Renal cortex interstitium (tissue), 11 donors: ENCODE measurements at regions not wholly inside any gene's neighbourhood (a gene's known extent, or its start where the extent isn't known, plus 50 kb on each side); places are given as distances from the start of the nearest gene placed in this dataset.
"Not testable (repeated sequence)": the region's sequence is repeated elsewhere in the genome, so short reads cannot be mapped to it uniquely, and the experiment has no call there.

Experiments
- DNase-seq, 11 donors: peaks; one replicate each; pipeline ENCODE4 v3.0.0-alpha.2; 2013; ENCODE audit warnings: low read depth in 9 of 11, low spot score in 4 of 11; ENCODE audit errors: extremely low read depth in 1 of 11

DNA sequence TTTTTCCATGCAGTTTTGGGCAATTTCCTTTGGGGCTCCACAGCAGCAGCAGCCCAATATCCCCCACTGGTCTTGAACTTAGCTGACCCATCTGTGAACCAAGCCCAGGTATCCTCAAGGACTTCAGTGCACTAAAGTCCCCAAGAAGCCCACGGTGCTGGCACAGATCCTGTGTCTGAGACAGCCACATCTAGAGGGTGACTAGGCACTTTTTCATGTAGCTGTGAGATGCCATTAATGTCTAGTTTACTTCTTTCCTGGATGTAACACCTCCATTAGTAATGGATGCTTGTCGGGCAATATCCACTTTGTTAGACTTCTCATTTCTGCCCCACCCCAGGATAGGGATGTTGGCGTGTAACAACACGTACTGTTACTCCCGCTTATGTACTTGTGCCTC is 117.9 kb downstream of the GPCPD1 start:
- no peak for DNase-seq

DNA sequence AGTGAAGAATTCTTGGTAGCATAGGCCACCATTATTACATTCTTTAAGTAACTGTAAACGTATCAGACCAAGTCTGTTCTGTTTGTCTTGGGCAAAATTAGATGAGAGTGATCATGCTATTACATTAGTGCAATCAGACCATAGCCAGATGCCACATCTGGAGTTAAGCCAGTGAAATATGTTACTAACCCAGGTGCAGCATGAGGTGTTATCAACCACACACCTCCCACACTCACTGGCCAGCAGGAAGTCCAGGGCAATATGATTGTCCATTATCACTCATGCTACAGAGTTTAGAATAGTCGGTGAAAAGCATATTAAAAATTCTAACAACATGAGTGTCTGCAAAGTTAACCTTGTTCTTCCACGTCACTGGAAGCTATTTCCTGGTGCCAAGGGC is 119.4 kb downstream of the GPCPD1 start:
- DNase-seq, result no peak

DNA sequence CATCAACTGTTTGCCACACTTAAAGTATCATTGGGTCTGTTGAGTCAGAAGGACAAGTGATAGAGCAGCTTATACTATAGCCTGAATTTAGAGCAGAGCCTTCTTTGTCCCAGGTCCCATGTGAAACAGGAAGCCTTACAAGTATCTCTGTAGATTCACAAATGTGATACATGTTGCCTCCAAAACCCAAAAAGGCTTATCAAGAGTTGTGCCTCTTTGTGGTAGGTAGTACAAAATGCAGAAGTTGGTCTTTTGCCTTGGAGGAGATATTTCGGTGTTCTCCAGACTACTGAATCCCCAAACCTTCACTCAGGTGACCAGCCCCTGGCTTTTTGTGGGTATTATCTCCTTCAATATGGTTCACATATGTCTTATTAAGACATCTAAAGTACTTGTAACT is 121.2 kb downstream of the GPCPD1 start:
- no peak for DNase-seq

DNA sequence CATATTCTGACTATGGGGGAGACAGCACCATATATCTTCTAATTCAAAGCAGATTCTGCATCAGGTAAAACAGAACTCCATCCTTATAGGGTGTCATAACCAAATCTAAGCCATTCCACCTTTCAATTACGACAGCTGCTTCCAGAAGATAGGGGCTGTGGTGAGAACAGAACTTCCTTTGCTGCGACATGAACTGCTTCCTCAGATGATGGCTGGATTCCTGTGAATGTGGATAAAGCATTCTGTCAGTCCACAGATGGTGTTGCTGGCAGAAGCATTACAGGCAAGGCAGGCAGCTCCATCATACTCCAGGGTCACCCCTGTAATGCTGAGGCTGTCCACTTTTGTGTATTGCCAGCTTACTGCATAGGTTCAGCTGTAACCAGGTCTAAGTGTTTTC is 122.0 kb downstream of the GPCPD1 start:
- no peak for DNase-seq

DNA sequence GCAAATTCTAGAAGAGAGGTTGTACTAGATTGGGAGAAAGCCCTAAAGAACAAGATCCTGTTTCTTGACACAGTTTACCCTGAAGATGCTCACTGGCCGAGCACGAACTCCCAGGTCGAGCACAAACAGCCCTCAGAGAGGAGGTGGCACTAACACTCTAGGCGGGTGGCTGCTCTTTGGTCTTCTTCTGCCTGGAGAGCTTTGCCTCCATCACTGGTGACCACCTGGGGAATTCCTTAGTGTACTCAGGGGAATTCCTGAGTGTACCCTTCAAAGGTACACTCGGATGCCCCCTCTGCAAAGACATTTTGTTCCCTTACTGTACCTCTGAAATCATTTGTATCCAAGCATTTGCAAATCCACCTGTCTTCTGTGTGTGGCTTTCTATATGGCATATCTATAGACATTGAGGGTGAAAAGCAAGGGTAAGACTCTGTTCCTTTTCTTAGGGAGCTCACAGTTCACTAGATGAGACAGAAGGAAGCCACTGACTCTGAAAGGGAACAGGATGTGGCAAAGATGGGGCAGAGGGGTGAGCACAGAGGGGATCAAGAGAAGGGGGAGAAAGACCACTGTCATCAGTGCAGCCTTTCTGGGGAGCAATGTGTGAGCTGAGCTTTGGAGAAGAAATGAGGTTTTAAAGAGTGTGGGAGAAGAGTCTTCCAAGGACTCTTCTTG is 124.3 kb downstream of the GPCPD1 start:
- no peak for DNase-seq

DNA sequence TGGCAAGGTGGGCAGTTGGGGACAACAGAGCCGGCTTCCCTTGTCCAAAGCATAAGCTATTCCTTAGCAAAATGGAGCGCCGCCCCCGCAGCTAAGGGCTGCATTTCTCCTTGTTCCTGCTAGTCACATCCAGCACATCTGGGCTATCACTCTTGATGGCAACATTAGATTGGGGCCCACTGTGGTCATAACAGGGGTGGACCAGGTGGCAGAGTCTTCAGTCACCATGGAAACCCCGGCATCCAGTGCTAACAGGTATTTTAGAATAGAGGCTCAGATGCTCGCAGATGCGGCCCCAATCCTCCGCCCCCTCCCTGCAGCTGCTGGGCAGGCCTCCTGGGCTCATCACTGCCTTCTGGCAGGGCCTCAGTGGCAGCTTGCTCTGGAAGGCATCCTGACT is 125.9 kb downstream of the GPCPD1 start:
- DNase-seq, result no peak

DNA sequence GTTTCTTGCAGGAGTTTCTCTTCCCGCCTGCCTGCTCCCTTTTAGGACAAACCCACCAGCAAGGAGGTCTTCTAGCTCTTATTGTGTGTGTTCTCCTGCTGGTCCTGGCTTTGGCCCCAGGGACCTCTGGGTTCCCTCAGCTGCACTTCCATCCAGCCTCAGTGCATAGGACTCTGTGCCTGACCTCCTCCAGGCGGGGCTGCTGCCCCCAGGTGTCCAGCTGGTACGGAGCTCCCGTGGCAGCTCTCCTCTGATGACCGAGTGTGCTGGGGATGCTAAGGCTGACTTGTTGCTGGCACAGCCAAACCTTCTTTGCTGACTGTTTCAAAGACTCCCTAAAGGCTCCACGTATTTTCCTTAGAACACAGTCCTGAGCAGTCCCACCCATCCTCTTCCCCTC is 126.5 kb downstream of the GPCPD1 start:
- DNase-seq, result no peak

DNA sequence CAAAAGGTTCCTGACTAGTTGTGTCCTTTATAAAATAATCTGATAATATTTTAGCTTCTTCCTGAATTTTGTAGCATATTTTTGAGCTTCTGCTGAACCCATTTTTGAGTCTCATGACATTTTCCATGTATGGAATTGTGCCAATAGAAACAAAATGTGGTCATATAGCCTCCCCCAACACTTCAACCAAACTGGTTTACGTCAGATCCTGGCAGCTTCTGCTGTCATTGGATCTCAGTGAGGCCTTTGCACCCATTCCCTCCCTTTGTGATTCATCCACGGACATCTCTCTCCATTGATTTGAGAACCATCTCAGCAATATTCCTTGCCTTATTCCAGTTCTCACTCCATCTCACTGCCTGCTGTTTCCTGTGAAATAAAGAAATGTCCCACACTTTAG is 128.0 kb downstream of the GPCPD1 start:
- no peak for DNase-seq

DNA sequence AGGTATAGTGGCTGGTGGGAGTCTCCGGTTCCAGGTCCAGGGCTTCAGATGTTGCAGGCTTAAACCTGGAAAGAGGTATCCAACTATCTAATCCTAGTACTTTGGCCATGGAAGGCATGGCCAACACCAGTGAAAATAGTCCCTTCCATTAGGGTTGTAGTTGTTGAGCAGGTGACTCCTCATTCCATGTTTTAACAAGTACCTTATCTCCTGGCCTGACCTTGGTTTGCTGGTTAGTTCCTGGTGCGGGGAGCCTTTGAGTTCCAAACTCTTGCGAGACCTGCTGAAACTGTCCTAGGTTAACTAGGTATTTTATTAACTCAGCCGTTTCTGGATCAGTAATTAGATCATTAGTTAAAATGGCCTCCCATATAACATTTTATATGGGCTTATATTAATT is 128.9 kb downstream of the GPCPD1 start:
- DNase-seq, result no peak

DNA sequence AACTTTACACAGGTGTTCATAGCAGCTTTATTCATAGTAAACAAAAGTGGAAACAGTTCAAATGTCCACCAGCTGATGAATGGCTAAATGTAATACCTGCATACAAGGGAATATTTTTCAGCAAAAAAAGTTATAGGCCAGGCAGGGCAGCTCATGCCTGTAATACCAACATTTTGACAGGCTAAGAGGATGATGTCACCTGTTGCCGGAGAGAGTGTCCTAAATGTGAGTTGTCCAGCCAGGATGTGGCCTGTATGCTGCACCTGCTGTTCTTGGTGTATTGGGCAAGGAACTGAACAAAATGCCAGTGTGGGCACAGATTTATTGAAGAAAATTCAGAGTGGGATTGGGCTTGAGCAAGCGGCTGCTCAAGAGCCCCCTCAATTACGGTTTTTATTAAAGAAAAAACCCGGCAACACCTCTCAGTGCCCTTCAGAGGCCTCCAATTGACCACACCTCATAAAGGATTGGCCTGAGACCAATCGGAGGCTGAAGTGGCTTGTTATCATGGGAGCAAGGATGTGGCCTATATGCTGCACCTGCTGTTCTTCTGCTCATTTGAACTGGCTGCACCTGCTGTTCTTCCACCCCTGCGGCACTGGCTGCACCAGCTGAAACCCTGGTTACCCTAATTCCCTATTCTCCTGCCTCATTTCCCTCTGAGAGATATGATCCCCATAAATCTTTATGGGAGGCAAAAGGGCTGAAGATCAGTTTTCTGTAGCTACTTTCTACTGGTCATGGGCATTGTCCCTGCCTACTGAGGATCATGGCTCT is 129.8 kb downstream of the GPCPD1 start:
- no peak for DNase-seq

DNA sequence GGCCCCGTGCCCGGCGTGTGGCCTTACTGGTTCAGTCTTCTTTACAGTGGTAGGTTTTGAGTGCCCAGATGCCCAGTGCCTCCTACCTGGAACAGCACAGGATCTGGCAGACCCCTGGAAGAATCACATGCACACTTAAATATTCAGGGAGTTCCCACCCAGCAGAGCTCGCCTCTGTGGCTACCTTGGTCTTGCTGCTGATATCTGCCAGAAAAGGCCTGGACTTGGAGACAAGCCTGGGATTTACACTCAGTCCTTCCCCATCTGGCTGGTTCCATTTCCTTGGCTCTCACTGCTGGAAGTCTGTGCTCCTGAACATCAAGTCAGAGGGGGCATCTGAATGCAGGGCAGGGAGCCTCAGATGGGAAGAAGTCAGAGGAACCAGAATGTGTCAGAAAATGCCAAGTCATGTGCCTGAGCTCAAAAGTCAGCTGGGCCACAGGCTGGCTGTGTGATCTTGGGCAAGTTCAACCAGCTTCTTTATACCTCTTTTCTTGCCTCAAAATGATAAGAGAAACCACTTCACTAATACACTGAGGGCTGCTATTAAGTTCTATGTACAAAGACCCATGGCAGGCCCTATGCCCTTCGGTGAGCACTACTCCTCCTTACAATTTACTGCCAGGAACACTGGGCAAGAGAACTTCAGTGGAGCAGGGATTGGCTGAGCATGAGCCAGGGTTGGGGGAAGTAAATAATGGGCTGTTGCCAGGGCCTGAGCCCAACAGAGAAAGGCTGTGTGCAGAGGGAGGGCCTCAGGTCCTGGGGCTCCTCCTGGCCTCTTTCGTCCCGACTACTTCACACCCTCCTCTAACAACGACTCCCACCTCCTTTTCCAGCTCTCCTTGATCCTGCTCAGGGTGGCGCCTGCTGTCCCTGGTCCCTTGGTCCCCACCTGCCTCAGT is 135.9 kb downstream of the GPCPD1 start:
- no peak for DNase-seq

DNA sequence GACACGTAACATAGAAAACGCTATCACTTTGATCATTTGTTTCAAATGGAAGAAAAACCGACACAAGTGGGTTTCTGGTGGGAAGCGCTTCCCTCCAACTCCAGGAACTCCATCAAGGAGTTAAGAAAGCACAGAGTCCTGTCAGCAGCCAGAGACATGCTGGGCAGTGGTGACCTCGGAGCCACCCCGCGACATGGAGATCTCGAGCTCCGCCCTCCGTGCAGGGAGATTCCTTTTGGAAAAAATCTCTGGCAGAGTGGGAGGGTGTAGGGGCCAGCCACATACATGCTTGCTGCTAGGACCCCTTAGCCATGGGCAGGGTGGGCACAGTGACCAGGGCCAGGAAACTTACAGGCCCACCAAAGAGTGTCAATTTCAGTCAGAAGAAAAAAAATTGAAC is 138.9 kb downstream of the GPCPD1 start:
- not testable (repeated sequence) for DNase-seq

DNA sequence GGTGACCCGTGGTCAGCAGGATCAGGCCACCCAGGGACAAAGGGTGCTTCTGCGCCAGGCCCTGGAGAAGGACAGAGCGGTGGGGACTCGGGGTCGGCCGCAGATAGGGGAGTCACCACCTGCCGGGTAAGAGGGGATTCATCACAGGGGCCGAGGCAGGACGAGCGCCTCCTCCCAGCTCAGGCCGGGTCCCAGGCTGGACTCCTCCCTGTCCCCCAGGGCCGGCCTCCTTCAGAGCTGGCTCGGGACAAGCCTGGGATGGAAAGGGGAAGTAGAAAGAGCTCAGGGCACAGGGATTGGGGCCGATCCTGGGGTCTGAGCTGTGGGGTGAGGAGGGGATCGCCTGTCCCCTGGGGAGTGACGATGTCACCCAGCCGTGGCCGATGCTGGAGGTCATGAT is 139.4 kb downstream of the GPCPD1 start:
- no peak for DNase-seq

DNA sequence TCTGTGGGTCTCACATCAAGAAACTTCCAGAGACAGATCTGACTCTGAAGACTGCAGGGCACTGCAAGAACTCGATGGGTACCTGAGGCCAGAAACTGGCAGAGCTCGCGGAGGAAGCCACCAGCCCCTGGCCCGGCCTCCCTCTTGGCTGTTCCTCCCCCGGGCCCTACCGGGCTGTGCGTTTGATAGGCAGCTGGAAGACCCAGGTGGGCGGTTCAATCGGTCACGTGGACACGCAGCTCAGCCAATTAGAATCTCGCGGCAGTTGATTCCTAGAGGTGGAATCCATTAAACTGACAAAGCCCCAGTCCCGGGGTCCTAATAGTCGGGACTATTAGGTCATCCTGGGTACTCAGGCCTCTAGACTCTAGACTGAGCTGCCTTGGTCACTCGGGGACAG is 139.9 kb downstream of the GPCPD1 start:
- no peak for DNase-seq

DNA sequence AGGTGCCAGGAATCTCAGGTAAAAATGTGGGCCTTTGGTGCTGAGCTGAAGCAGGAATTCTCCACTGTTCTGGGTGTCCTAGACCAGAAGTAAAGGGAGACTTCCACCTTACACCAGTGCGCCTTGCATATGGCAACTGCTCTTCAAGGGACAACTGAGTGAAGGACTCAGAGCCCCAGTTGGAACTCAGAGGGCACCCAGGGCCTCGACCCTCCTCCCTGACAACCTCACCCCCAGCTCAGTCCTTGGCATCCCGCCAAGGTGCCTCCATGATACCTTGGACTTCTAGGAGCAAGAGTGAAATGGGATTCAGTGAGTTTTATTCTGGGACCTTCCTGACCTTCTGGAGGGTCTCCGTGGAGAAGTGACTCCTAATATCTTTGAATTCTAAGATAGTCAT is 140.3 kb downstream of the GPCPD1 start:
- no peak for DNase-seq

DNA sequence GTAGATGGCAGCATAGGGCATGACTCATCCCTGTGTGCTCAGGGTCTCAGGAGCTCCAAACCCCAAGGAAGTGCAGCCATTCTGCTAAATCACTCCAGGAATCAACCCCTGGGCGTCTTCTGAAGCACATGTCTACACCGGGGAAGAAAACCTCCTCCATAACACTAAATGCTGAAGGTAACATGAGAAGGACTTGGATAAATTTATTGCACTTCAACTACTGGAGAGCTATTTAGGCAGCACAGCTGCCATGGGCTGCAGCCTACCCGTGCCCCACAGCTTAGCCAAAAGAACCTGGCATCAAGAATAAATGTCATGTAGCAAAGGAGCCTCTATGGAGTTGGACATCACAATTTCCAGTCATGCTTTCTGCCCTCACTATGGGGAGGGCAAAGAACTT is 141.7 kb downstream of the GPCPD1 start:
- peak in 1 of 11 donors; percentile 30 for DNase-seq

DNA sequence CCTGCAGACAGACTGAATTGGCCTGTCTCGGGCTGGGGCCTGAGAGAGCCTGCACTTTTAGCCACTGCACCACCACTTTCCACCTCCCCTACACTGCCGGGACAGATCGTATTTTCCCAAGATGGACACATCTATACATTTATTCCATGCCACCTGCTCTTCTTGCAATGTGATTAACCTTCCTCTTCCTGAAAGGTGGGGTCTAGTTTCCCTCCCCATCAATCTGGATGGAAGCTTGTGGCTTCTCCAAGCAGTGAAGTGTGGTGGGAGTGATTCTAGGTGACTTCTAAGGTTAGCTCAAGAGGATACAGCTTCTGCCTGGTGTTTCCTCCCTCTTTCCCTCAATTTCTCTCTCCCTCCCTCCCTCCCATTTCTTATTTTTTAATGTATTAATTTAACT is 143.7 kb downstream of the GPCPD1 start:
- DNase-seq, result peak in 3 of 11 donors; percentile 17 to 56 (median 28)

DNA sequence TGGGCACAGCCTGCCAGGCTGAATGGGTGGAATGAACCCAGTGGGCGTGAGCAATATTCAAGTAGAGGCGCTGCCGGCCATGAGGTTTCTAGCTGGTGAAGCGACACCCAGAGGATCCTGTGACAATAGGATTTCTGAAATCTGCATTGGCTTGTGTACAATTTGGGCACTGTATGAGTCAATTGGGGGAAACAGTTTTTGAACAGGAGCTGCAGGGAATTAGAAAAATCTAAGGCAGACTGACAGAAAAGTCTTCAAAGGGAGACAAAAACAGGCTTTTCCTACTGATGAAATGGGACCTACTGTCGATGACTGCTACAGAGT is 145.2 kb downstream of the GPCPD1 start:
- no peak for DNase-seq

DNA sequence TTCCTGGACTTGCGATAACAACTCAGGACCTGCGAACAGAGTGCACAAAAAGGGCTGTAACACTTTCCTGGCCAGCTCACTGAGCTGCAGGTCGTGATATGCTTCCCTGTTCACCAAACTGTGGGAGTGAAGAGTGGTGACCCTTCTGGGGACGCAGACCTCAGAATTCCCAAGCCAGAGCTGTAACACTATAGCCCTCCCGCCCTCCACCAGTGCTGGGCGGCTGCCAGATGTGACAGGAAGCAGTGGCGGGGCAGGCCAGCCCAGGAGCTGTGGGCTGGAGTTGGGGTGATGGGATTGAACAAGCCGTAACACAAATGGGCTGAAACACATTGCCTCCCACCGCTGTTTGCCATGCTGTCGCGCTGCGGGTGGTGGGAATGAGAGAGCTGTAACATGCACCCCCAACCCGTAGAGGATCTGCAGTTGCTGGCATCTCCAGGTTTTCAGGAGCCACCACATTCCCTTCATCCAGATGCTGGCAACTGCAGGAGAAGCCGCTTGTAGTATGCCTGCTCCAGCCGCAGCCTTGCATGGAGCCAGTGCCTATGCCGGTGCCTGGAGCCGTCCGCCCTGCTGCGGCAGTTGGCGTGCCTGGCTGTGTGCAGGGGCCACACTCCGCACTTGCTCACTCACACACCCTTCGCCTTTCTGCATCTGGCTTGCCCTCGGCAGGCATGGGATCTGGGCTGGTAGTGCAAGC is 145.8 kb downstream of the GPCPD1 start:
- peak in 4 of 11 donors; percentile 20 to 34 (median 28) for DNase-seq
